Stimulated activated CD8-positive, alpha-beta memory T cell treated with anti-CD3 and anti-CD28 coated beads, Interleukin-4, amount 100 ng/mL, for 24 hours (primary cell): ENCODE measurements at regions not wholly inside any gene's neighbourhood (a gene's known extent, or its start where the extent isn't known, plus 50 kb on each side); places are given as distances from the start of the nearest gene placed in this dataset.
"Not testable (repeated sequence)": the region's sequence is repeated elsewhere in the genome, so short reads cannot be mapped to it uniquely, and the experiment has no call there.

Experiments
- DNase-seq: peaks from one replicate; pipeline ENCODE4 v3.0.0-alpha.2; 2020; ENCODE audit warnings: low read depth

DNA sequence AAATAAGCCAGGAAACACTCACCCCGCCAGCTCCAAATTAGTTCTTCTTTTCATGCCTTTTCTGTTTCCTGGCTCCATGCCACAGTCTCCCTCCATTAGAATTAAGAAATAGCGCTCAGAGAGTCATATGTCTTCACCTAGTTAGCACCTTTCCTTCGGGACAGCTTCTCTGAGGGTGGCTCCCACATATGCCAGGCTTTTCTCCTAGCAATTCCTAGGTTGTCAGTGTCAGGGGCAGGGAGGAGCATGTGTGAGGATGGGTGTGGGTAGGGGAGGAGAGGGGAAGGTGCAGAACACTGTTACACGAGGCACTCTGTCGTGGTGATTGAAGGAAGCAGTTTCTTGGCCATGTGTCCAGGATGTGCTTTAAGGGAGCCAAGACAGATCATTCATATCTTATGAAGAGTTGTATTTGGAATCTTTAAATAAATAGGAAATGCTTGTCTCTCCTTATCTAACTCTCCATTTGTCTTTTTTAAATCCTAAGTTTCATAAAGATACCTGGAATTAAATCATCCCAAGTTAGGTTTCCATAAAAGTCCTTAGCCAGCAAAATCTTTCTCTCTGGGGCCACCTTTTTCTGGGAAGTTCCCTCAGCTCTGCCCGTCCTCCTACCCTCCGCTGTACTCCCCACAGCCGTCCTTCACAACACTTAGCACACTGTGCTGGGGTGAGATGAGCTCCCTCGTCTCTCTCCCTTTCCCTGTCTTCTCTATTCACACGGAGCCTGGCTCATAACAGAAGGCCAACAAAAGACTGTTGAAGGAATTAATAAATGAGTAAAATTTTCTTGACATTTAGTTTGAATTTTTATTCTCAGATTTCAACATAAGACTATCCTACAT, 361.0 kb downstream of the CD83 start:
- no peak for DNase-seq

DNA sequence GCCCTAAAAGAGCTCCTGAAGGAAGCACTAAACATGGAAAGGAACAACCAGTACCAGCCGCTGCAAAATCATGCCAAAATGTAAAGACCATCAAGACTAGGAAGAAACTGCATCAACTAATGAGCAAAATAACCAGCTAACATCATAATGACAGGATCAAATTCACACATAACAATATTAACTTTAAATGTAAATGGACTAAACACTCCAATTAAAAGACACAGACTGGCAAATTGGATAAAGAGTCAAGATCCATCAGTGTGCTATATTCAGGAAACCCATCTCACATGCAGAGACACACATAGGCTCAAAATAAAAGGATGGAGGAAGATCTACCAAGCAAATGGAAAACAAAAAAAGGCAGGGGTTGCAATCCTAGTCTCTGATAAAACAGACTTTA, 364.4 kb downstream of the CD83 start:
- DNase-seq: not testable (repeated sequence)

GRCh38 chr6:14487625-14488024, 370.1 kb downstream of the CD83 start:
- no peak for DNase-seq

GRCh38 chr6:14488180-14488579, 370.6 kb downstream of the CD83 start:
- DNase-seq: no peak

- DNase-seq: no peak
Measured at GRCh38 chr6:14489445-14489844, 371.9 kb downstream of the CD83 start.

DNA sequence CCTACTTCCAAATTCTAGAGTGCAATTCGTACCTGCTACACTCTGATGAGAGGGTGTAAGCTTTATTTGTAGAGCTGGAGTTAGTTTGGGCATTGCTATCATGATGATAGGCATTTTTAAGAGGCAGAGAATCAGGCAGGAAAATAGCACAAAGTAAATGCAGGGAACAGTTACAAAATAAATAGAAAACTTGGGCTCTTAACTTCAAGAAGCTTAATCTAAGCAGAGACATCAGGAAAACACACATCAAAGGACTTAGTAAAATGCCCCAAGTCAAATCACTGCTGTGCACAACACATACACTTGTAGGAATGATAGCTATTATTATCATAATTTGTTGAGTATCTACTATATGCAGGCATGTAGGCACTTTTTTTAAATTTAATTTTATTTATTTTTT, 381.2 kb downstream of the CD83 start:
- DNase-seq: no peak

DNA sequence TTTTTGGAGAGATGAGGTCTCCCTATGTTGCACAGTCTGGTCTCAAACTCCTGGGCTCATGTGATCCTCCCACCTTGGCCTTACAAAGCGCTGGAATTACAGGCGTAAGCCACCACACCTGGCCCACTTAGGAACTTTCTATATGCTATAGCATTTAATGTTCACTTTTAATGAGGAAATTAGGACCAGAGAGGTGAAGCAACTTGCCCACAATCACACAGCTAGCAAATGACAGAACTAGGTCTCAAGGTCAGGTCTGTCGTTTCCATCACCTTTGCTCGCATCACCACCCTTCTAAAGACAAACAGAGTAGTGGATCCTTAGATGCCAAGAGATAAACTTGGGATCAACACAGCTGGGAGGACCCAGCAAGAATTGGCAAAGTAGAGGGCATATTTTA, 381.7 kb downstream of the CD83 start:
- DNase-seq: no peak

- no peak for DNase-seq
Measured at GRCh38 chr6:14499841-14500240, 382.3 kb downstream of the CD83 start.

- DNase-seq: no peak
Measured at GRCh38 chr6:14500809-14501208, 383.2 kb downstream of the CD83 start.

- DNase-seq: no peak
Measured at GRCh38 chr6:14501240-14501639, 383.7 kb downstream of the CD83 start.

- no peak for DNase-seq
Measured at GRCh38 chr6:14501914-14502313, 384.3 kb downstream of the CD83 start.

GRCh38 chr6:14502551-14502950, 385.0 kb downstream of the CD83 start:
- DNase-seq: no peak

- DNase-seq: no peak
Measured at GRCh38 chr6:14505401-14505800, 387.8 kb downstream of the CD83 start.

DNA sequence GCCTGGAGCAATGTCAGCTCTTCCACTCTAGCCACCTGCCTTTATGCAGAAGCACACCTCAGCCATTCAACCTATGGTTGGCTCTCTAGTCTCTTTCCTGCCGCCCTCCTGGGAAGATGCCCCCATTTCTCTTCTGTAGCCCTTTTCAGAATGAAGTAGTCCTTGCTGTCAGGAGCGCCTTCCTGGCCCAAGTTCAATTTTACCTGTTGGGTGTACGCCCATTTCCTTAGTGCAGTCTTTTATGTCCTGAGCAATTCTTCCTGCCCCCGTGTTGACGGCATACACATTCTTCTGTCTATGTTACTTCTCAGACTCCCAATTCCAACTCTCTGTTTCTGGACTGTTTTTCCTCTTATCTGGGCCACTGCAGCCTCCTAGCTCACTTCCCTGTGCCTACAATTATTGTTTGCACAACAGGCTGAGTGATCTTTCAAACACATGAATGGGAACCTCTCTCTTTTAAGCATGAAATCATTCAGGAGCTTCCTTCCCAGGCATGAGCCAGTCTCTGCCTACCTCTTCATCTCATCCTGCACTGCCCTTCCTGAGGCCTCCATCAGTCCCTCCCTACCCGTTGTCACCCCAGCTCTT, 389.2 kb downstream of the CD83 start:
- no peak for DNase-seq

DNA sequence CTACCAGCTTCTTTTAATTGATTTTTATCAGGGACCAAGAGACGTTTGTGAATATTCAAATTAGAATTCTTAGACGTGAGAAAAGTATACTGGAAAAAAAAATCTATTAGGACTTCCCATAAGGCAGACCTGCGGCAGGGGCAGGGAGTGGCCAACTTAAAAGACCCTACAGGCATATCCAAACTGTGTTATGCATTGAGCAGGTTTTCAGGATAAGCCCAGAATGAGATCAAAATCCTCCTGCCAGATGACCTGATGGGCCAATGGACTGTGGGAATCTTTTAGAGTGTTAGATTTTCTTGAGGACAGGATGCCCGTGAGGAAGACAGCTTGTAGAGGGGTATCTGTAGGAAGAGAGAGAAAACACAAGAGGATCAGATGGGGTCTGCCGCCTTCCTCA, 391.5 kb downstream of the CD83 start:
- no peak for DNase-seq

DNA sequence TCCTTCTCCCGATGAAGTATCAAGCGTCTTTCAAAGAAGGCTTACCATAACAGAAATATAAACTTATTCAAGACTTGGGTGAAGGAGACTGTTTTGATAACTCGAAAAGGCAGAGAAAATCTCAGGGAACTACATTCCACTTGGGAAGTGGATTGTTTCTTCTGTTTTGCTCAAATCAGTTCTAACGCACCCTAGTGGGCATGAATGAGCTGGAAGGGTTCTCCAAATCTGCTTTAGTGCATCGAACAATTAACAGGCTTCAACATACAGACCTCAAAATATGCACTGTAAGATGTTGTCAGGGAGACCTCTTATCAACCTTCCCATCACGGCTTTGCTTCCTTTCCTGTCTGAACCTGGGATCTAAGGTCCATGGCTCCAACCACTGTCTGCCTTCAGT, 392.5 kb downstream of the CD83 start:
- no peak for DNase-seq

DNA sequence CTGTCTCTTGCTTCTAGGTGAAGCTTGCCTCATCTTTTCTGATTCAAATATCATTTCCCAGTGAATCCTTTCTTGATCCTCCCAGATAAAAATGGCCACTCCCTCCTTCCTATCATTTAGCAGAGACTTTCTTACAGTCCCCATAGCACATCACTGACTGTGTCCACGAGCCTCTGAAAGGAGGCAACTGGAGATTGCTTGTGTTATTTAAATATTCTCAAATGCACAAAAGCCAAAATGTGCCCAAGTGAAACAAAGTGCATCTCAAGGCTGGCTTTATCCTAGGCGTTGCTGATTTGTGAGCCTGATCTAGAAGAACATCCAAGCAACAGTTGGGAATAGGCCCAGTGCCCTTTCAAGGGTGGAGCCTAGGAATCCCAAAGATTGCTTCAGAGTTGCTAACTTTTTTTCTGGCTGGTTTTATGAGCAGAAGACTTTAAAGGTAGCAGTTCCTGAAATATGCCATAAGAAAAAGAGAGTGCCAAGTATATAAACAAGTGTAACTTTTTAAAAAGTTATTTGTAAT, 393.6 kb downstream of the CD83 start:
- no peak for DNase-seq

GRCh38 chr6:14512246-14512645, 394.7 kb downstream of the CD83 start:
- no peak for DNase-seq

GRCh38 chr6:14513496-14514393, 396.2 kb downstream of the CD83 start:
- DNase-seq: no peak

DNA sequence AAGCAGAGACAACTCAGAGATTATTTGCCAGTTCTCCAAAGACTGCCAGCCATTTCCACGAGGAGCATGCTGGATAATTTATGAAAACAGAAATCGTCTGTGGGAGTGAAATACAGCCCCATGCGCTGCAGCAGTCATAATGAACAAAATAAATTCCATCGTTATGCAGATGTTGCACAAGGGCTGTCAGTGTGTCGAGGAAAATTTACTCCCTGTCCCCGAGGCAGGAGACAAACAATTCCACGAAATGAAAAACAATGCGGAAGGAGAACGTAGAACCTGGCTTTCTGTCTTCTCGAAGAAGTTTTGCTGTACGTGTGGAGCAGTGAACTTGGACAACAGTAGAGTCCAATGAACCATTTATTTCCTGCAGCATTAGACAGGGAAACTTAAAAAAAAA, 399.4 kb downstream of the CD83 start:
- no peak for DNase-seq

GRCh38 chr6:14517516-14518105, 400.0 kb downstream of the CD83 start:
- no peak for DNase-seq
